DOHH2 (cell line): ENCODE measurements at regions not wholly inside any gene's neighbourhood (a gene's known extent, or its start where the extent isn't known, plus 50 kb on each side); places are given as distances from the start of the nearest gene placed in this dataset.

ENCODE experiments used
- H3F3A ChIP-seq: fragments of 200-600 bp; sonication (generic), shearing (Covaris generic); 2 replicates; pipeline ENCODE4 v1.6.0; 2016; ENCODE audit warnings: antibody characterized with exemption, mild to moderate bottlenecking; ENCODE audit not compliant: control insufficient read depth, insufficient read depth
- H3K27ac ChIP-seq: fragments of 200-600 bp; sonication (generic); 2 replicates; pipeline ENCODE4 v1.5.1; 2014; ENCODE audit warnings: low read depth, mild to moderate bottlenecking, low read length, moderate library complexity
- H3K27me3 ChIP-seq: fragments of 200-600 bp; sonication (generic); 2 replicates; pipeline ENCODE4 v1.6.1; 2014; ENCODE audit warnings: mild to moderate bottlenecking, low read length, mixed read lengths; ENCODE audit not compliant: control insufficient read depth
- H3K36me3 ChIP-seq: fragments of 200-600 bp; sonication (generic); 2 replicates; pipeline ENCODE4 v1.6.1; 2014; ENCODE audit warnings: mild to moderate bottlenecking, low read length, moderate library complexity, mixed read lengths; ENCODE audit not compliant: control insufficient read depth
- H3K4me1 ChIP-seq: fragments of 200-600 bp; sonication (generic); 2 replicates; pipeline ENCODE4 v1.6.1; 2014; ENCODE audit warnings: mild to moderate bottlenecking, low read length, mixed read lengths; ENCODE audit not compliant: control insufficient read depth
- H3K4me2 ChIP-seq: fragments of 200-600 bp; sonication (generic); 2 replicates; pipeline ENCODE4 v1.6.0; 2014; ENCODE audit warnings: mild to moderate bottlenecking, low read length, moderate library complexity
- H3K4me3 ChIP-seq: fragments of 200-600 bp; sonication (generic); 2 replicates; pipeline ENCODE4 v1.5.1; 2014; ENCODE audit warnings: mild to moderate bottlenecking, low read length, mixed read lengths
- H3K79me2 ChIP-seq: fragments of 200-600 bp; sonication (generic); 2 replicates; pipeline ENCODE4 v1.6.1; 2014; ENCODE audit warnings: mild to moderate bottlenecking, low read length, mixed read lengths; ENCODE audit not compliant: control insufficient read depth
- H3K9me2 ChIP-seq: fragments of 200-600 bp; sonication (generic); replicated peaks from 2 replicates; pipeline ENCODE4 v1.6.1; 2014; ENCODE audit warnings: mild to moderate bottlenecking, low read length, mixed read lengths; ENCODE audit not compliant: control insufficient read depth
- H3K9me3 ChIP-seq: fragments of 200-600 bp; sonication (generic); 2 replicates; pipeline ENCODE4 v1.6.1; 2014; ENCODE audit warnings: antibody characterized with exemption, low read length, mixed read lengths; ENCODE audit not compliant: control insufficient read depth, insufficient read depth
- H4K20me1 ChIP-seq: fragments of 200-600 bp; sonication (generic); 2 replicates; pipeline ENCODE4 v1.6.0; 2014; ENCODE audit warnings: low read depth, mild to moderate bottlenecking, antibody characterized with exemption, low read length, moderate library complexity; ENCODE audit not compliant: control insufficient read depth, insufficient read depth
- CTCF ChIP-seq: fragments of 200-600 bp; sonication (generic); IDR thresholded peaks from one replicate; pipeline ENCODE4 v1.5.1; 2014; ENCODE audit warnings: antibody characterized with exemption, mild to moderate bottlenecking, low read depth, low read length; ENCODE audit not compliant: poor library complexity, severe bottlenecking
- EZH2phosphoT487 ChIP-seq: fragments of 200-600 bp; sonication (generic); IDR thresholded peaks from 2 replicates; pipeline ENCODE4 v1.6.1; 2017; ENCODE audit warnings: borderline replicate concordance, mild to moderate bottlenecking, antibody characterized with exemption, low read length, moderate library complexity, mixed read lengths

DNA sequence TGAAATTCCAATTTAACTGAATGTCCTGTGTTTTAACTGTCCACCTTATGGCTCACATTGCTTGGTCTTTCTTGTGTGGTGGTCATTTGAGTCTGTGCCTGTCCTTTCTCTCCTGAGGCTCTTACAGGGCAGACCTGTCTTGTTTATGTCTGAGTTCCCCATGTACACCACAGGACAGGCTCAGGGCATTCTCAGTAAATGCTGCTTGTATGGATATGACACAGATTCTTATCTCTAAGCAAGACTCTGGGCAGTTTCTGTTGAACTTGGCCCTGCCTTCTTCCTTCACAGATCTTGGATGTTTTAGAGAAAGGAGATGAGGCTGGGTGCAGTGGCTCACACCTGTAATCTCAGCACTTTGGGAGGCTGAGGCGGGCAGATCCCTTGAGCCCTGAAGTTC lies 159.1 kb upstream of the CSF3R start:
- Histone ChIP-seq H4K20me1 (no peaks in the 10 kb centered on the region), H3K4me1 (no peaks in the 10 kb centered on the region), H3K36me3 (no peaks in the 10 kb centered on the region), H3K27ac (no peak overlapping the region), H3K79me2 (no peaks in the 10 kb centered on the region), H3K9me2 (no peaks in the 10 kb centered on the region), H3K4me2 (no peak overlapping the region), H3K4me3 (no peak overlapping the region), H3K27me3 (peaks cover 3% of the 10 kb centered on the region; the same call in 1 of the 2 replicates), H3F3A (no peaks in the 10 kb centered on the region), H3K9me3 (no peaks in the 10 kb centered on the region)
- TF ChIP-seq EZH2phosphoT487 (no peak), CTCF (no peak)

DNA sequence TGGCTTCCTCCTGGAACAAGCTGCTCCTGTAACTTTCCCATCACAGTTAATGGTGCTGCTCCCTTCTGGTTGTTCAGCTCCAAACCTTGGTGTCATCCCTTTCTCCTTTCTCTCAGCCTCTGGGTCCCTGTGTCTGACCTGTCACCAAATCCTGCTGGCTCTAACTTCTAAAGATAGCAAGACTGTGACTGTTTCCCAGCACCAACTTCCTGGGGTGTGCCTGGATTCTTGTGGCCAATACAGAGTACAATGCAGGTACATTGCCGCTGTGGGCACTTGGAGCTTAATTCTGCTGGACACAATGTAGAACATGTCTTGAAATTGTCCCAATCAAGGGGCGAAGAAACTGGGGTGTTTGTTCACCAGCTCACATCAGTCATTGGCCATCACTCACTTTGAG lies 156.7 kb upstream of the CSF3R start:
- Histone ChIP-seq H3F3A (no peaks in the 10 kb centered on the region), H3K9me2 (no peaks in the 10 kb centered on the region), H4K20me1 (no peaks in the 10 kb centered on the region), H3K4me3 (no peak overlapping the region), H3K27me3 (no peaks in the 10 kb centered on the region; the same call in 1 of the 2 replicates), H3K9me3 (no peaks in the 10 kb centered on the region), H3K4me1 (no peaks in the 10 kb centered on the region), H3K27ac (no peak overlapping the region), H3K79me2 (no peaks in the 10 kb centered on the region), H3K36me3 (no peaks in the 10 kb centered on the region), H3K4me2 (no peak overlapping the region)
- TF ChIP-seq CTCF (no peak), EZH2phosphoT487 (no peak)

GRCh38 chr1:36638268-36638667 lies 155.6 kb upstream of the CSF3R start:
- no peaks in the 10 kb centered on the region for H3K9me2 ChIP-seq

More at GRCh38 chr1:36638268-36638667, 155.6 kb upstream of the CSF3R start:
- H3K4me1 ChIP-seq = no peaks in the 10 kb centered on the region
- no peaks in the 10 kb centered on the region for H3K36me3 ChIP-seq
- no peak overlapping the region for H3K4me2 ChIP-seq
- H3K4me3 ChIP-seq = no peak overlapping the region
- H3K27me3 ChIP-seq = no peaks in the 10 kb centered on the region; the same call in 1 of the 2 replicates
- no peak overlapping the region for H3K27ac ChIP-seq
- H3F3A ChIP-seq = no peaks in the 10 kb centered on the region
- H3K9me3 ChIP-seq = no peaks in the 10 kb centered on the region
- TF ChIP-seq CTCF = no peak
- TF ChIP-seq EZH2phosphoT487 = no peak
- no peaks in the 10 kb centered on the region for H4K20me1 ChIP-seq
- H3K79me2 ChIP-seq = no peaks in the 10 kb centered on the region
